ENCODE measurements at regions not wholly inside any gene's neighbourhood (a gene's known extent, or its start where the extent isn't known, plus 50 kb on each side); places are given as distances from the start of the nearest gene placed in this dataset.
A peak's percentile ranks its signal among the peaks of the same experiment; 100 is the strongest.
"Not testable (repeated sequence)": the region's sequence is repeated elsewhere in the genome, so short reads cannot be mapped to it uniquely, and the experiment has no call there.

- DNase-seq (ENCODE audit: low spot score) = no peak
Measured at GRCh38 chr3:150247441-150247840, 160.7 kb upstream of the TSC22D2 start.

GRCh38 chr3:150243466-150243865 lies 164.6 kb upstream of the TSC22D2 start:
- no peak for DNase-seq (ENCODE audit: low spot score)

- no peak for DNase-seq (ENCODE audit: low spot score)
Measured at GRCh38 chr3:150242220-150242936, 165.7 kb upstream of the TSC22D2 start.

- DNase-seq (ENCODE audit: low spot score) = no peak
Measured at GRCh38 chr3:150240891-150241290, 167.2 kb upstream of the TSC22D2 start.

- no peak for DNase-seq (ENCODE audit: low spot score)
Measured at GRCh38 chr3:150239766-150240165, 168.3 kb upstream of the TSC22D2 start.

- DNase-seq (ENCODE audit: low spot score) = peak; percentile 48
Measured at GRCh38 chr3:150238995-150239619, 169.0 kb upstream of the TSC22D2 start.

GRCh38 chr3:150238048-150238802 lies 169.9 kb upstream of the TSC22D2 start:
- no peak for DNase-seq (ENCODE audit: low spot score)

- DNase-seq (ENCODE audit: low spot score) = peak; percentile 74
Measured at GRCh38 chr3:150237490-150237889, 170.6 kb upstream of the TSC22D2 start.

GRCh38 chr3:150236316-150237082 lies 171.6 kb upstream of the TSC22D2 start:
- DNase-seq (ENCODE audit: low spot score) = peak; percentile 55

GRCh38 chr3:150235799-150236198 lies 172.3 kb upstream of the TSC22D2 start:
- no peak for DNase-seq (ENCODE audit: low spot score)

- DNase-seq (ENCODE audit: low spot score) = no peak
Measured at GRCh38 chr3:150232992-150233451, 175.1 kb upstream of the TSC22D2 start.

- DNase-seq (ENCODE audit: low spot score) = no peak
Measured at GRCh38 chr3:150230037-150230436, 178.1 kb upstream of the TSC22D2 start.

- DNase-seq (ENCODE audit: low spot score) = not testable (repeated sequence)
Measured at GRCh38 chr3:150228626-150229025, 179.5 kb upstream of the TSC22D2 start.

- DNase-seq (ENCODE audit: low spot score) = peak; percentile 79
Measured at GRCh38 chr3:150227839-150228238, 180.3 kb upstream of the TSC22D2 start.

GRCh38 chr3:150225986-150226385 lies 182.1 kb upstream of the TSC22D2 start:
- DNase-seq (ENCODE audit: low spot score) = no peak

- DNase-seq (ENCODE audit: low spot score) = no peak
Measured at GRCh38 chr3:150223558-150223957, 184.5 kb upstream of the TSC22D2 start.

- DNase-seq (ENCODE audit: low spot score) = no peak
Measured at GRCh38 chr3:150222691-150223489, 185.2 kb upstream of the TSC22D2 start.

GRCh38 chr3:150221904-150222523 lies 186.1 kb upstream of the TSC22D2 start:
- DNase-seq (ENCODE audit: low spot score) = no peak

GRCh38 chr3:150220799-150221198 lies 187.3 kb upstream of the TSC22D2 start:
- no peak for DNase-seq (ENCODE audit: low spot score)

GRCh38 chr3:150220041-150220440 lies 188.1 kb upstream of the TSC22D2 start:
- DNase-seq (ENCODE audit: low spot score) = no peak

GRCh38 chr3:150218841-150219240 lies 189.3 kb upstream of the TSC22D2 start:
- no peak for DNase-seq (ENCODE audit: low spot score)
